NCI-H524 (cell line): ENCODE measurements at regions not wholly inside any gene's neighbourhood (a gene's known extent, or its start where the extent isn't known, plus 50 kb on each side); places are given as distances from the start of the nearest gene placed in this dataset.
"Not testable (repeated sequence)": the region's sequence is repeated elsewhere in the genome, so short reads cannot be mapped to it uniquely, and the experiment has no call there.

Source experiments
- DNase-seq, 2 experiments: peaks; one replicate each; lab custom pipeline; 2025; lab: John Stamatoyannopoulos, UW

- no peak for DNase-seq
Measured at GRCh38 chr20:40856653-40857052, 167.6 kb upstream of the MAFB start.

- DNase-seq = no peak
Measured at GRCh38 chr20:40860487-40860902, 168.1 kb upstream of the TOP1 start.

- DNase-seq = no peak
Measured at GRCh38 chr20:40861427-40862008, 167.1 kb upstream of the TOP1 start.

- no peak for DNase-seq
Measured at GRCh38 chr20:40863355-40863919, 165.2 kb upstream of the TOP1 start.

GRCh38 chr20:40864470-40864869 lies 164.2 kb upstream of the TOP1 start:
- DNase-seq = no peak

GRCh38 chr20:40865095-40865494 lies 163.5 kb upstream of the TOP1 start:
- no peak for DNase-seq

GRCh38 chr20:40866056-40866455 lies 162.6 kb upstream of the TOP1 start:
- no peak for DNase-seq

GRCh38 chr20:40868551-40869217 lies 159.9 kb upstream of the TOP1 start:
- no peak for DNase-seq

- no peak for DNase-seq
Measured at GRCh38 chr20:40869218-40870147, 159.1 kb upstream of the TOP1 start.

- no peak for DNase-seq
Measured at GRCh38 chr20:40875116-40876085, 153.2 kb upstream of the TOP1 start.

GRCh38 chr20:40878099-40878498 lies 150.5 kb upstream of the TOP1 start:
- DNase-seq = not testable (repeated sequence)

GRCh38 chr20:40880063-40880728 lies 148.4 kb upstream of the TOP1 start:
- no peak for DNase-seq

GRCh38 chr20:40880729-40881109 lies 147.9 kb upstream of the TOP1 start:
- DNase-seq = no peak

- no peak for DNase-seq
Measured at GRCh38 chr20:40882152-40882551, 146.5 kb upstream of the TOP1 start.

GRCh38 chr20:40883097-40883496 lies 145.5 kb upstream of the TOP1 start:
- no peak for DNase-seq

- no peak for DNase-seq
Measured at GRCh38 chr20:40887105-40887504, 141.5 kb upstream of the TOP1 start.

GRCh38 chr20:40889266-40889665 lies 139.4 kb upstream of the TOP1 start:
- not testable (repeated sequence) for DNase-seq

GRCh38 chr20:40890181-40890580 lies 138.4 kb upstream of the TOP1 start:
- DNase-seq = no peak

GRCh38 chr20:40890635-40891034 lies 138.0 kb upstream of the TOP1 start:
- DNase-seq = no peak

- DNase-seq = no peak
Measured at GRCh38 chr20:40891351-40891750, 137.3 kb upstream of the TOP1 start.

GRCh38 chr20:40892642-40893041 lies 136.0 kb upstream of the TOP1 start:
- DNase-seq = peak in 1 of 2 experiments; percentile 6
